ENCODE measurements at regions not wholly inside any gene's neighbourhood (a gene's known extent, or its start where the extent isn't known, plus 50 kb on each side); places are given as distances from the start of the nearest gene placed in this dataset.

- TF ChIP-seq, protein P1, sequence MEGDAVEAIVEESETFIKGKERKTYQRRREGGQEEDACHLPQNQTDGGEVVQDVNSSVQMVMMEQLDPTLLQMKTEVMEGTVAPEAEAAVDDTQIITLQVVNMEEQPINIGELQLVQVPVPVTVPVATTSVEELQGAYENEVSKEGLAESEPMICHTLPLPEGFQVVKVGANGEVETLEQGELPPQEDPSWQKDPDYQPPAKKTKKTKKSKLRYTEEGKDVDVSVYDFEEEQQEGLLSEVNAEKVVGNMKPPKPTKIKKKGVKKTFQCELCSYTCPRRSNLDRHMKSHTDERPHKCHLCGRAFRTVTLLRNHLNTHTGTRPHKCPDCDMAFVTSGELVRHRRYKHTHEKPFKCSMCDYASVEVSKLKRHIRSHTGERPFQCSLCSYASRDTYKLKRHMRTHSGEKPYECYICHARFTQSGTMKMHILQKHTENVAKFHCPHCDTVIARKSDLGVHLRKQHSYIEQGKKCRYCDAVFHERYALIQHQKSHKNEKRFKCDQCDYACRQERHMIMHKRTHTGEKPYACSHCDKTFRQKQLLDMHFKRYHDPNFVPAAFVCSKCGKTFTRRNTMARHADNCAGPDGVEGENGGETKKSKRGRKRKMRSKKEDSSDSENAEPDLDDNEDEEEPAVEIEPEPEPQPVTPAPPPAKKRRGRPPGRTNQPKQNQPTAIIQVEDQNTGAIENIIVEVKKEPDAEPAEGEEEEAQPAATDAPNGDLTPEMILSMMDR (IDR thresholded peaks at IDR 0.05; ENCODE audit: low read depth, low read length, missing input control) = no peak
- TF ChIP-seq TAF1 (conservative IDR thresholded peaks at IDR 0.05) = no peak
- no peak for TF ChIP-seq SP1 (IDR thresholded peaks at IDR 0.05)
Observed at GRCh38 chr2:64713686-64714085, 60.0 kb upstream of the SERTAD2 start.

Measured in liver (tissue), 3 donors.